NCI-H2107 (cell line): ENCODE measurements at regions not wholly inside any gene's neighbourhood (a gene's known extent, or its start where the extent isn't known, plus 50 kb on each side); places are given as distances from the start of the nearest gene placed in this dataset.
"Not testable (repeated sequence)": the region's sequence is repeated elsewhere in the genome, so short reads cannot be mapped to it uniquely, and the experiment has no call there.

ENCODE experiments used
- DNase-seq: peaks from one replicate; lab custom pipeline; 2025; lab: John Stamatoyannopoulos, UW

DNA sequence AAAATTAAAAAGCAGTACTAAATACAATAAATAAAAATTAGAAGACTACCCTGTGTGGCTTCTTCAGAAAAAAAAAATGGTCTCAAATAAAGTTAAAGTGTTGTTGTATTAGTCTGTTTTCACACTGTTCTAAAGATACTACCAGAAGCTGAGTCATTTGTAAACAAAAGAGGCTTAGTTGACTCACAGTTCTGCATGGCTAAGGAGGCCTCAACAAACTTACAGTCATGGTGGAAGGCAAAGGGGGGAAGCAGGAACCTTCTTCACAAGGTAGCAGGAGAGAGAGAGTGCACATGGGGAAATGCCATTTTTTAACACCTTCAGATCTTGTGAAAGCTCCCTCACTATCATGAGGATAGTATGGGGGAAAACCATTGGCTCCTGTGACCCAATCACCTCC is 612.8 kb downstream of the RNF144A start:
- no peak for DNase-seq

DNA sequence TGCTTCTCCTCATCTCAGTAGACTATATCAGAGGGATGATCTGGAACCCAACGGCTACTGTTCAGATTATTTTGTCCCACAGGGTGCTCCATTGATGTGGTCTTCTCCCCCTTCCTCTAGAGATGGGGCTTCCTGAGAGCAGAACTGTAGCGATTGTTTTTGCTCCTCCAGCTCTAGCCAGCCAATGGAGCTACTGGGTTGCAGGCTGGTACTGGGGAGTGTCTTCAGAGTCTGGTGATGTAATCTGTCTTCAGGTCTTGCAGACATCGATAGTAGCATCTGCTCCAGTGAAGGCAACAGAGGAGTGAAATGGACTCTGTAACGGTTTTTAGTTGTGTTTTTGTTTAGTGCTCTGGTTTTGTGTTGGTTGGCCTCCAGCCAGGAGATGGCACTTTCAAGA is 621.9 kb downstream of the RNF144A start:
- DNase-seq: no peak

DNA sequence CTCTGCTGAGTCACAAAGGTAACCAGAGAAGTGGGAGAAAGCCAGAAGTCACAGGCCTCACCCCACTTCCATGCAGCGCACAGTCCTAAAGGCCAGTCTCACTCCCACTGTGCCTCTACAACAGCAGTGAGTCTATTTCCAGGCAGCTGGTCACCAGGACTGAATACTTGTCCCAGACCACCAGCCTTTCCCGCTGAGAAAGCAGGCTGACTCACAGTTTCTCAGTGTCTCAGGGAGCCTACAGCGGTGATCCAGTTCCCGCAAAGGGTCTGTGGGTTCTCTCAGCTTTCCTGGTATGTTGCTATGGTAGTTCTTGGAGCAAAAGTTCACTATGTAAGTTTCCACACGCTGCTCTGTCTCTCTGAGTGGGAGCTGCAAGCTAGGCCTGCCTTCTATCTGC is 622.5 kb downstream of the RNF144A start:
- DNase-seq: peak; percentile 14

DNA sequence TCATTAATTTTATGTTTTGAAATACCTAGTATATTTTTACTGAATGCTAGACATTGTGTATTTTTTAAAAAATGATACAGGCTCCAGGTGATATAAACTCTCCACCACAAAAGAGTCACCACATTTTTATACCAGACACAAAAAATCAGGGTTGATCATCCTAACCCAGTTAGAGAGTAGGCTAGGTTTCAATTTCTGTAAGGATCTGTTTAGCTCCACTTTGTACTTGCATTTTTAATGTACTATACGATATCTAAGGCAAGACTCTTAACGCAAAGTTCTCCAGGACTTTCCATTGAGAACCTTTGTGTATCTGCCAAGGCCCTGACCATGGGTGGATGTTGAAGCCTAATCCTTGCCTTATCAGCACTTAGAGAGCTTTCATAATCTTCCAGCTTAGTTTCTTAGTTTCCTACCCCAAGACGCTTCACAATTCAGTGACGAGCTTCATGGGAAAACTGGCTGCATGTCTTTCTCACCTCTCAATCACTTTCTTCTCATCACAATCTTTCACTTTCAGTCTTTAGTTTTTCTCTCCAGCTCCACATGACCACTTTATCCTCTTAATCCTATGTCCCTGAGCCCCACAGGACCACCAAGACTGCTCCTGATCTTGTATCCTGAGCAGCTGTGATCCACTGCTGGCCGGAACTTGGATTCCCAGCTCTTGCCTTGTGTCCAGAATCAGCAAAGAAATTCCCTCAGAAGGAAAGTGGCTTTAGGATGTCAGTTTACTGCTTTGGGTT is 635.8 kb downstream of the RNF144A start:
- DNase-seq: no peak

DNA sequence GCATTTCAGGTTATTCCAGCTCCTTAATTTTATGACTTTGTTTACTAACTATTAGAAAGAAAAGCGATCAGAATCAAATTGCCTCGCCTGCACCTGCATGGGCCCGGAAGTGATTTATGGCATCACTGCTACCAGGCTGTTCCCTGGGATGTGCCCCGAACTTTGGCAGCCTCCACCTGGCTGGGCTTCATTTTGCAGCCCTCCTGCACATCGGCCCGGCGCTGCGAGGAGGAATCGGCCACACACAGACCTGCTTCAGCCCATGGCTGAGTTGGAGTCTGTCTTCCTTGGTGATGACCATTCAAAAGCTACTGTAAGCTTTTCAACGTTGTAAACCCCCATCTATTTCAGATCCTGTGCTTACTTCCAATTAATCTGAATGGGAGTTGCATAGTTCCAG is 638.0 kb downstream of the RNF144A start:
- DNase-seq: no peak

DNA sequence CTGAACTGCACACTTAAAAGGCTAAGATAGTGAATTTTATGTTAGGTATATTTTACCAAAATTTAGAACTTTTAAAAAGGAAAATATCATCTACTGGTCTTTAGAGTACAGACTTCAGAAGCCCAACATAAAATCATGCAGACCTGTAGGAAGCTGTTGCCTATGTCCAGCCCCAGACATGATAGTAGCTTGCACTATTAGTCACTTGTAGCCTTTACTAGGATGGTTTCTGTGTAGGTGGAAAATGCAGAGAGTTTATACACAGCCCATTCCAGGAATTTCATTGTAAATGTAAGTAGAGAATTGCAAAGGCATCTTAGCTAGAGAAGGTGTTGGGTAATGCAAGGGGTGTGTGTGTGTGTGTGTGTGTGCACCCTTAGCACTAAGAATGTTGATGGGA is 640.2 kb downstream of the RNF144A start:
- no peak for DNase-seq

DNA sequence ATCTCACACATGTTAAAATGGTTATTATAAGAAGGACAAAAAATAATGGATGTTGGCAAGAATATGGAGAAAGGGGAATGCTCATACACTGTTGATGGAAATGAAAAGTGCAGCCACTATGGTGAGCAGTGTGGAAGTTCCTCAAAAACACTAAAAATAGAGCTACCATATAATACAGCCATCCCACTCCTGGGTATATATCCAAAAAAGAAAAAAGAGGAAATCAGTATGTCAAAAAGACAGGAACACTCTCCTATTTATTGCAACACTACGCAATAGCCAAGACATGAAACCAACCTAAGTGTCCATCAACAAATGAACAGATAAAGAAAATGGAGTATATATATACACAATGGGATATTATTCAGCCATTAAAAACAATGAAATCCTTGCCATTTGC is 642.6 kb downstream of the RNF144A start:
- DNase-seq: no peak

DNA sequence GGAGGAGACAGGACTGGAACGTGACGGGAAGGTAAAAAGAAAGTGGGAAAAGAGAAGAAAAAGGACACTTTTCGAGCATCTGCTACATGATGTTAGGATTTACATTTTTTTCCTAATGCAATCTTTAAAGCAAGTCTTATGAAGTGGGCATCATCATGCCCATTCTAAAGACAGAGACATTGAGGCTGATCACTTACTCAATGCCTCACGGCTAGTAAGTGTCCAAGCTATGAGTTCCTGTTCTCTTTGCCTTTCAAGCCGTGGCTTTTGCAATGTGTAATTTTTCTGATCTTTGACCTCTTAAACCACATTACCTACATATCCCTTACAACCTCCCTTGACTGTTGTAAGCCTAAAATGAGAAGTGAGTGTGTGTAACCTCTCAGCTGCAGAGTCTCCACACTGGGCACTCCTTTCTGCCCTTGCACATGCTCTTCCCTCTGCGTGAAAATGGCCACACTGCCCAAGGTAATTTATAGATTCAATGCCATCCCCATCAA is 649.2 kb downstream of the RNF144A start:
- DNase-seq: no peak

DNA sequence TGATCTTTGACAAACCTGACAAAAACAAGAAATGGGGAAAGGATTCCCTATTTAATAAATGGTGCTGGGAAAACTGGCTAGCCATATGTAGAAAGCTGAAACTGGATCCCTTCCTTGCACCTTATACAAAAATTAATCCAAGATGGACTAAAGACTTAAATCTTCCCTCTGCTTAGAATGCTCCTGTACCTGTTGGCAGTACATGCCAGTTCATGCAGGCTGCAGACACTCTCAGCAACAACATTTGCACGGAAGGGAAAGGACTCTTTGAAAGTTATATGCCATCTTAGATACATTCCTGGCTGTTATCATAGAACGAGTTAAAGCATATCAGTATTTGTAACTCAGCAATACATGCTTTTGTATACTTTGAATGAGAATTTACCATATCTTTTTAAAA is 649.9 kb downstream of the RNF144A start:
- DNase-seq: not testable (repeated sequence)

DNA sequence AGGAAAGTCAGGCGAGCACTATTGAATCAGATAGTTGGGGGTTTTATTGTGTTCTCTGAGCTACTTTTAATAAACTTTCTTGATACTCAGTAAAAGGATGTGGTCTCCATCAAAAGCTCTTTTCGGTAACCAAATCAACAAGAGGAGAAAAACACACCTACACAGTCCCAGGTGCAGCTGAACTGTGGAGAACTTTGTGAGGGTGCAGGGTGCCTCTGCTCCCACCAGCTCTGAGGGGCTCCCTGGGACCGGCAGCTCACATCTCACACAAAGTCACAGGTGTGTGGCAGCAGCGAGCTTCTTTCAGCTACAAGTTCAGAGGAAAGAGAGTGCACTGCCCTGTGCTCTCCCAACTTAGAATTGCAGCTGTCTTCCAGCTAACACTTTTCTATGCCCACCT is 650.4 kb downstream of the RNF144A start:
- no peak for DNase-seq

DNA sequence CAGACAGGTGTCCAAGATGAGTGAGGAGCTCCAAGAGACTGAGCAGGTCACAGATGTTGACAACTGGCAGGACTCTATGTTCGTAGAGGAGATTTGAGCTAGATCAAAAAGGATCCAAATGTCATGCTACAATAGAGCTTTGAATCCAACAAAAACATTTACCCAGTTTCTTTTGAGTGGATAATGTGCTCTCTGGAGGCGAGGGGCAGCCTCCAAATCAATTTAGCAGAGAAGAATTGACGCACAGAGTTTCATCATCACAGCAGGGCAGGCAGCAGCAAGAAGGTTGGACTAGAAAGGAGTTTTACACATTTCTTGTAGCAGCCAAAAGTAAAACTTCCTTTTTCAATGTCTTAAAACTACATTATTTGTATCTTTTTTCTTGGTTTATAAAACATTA is 653.0 kb downstream of the RNF144A start:
- DNase-seq: no peak

DNA sequence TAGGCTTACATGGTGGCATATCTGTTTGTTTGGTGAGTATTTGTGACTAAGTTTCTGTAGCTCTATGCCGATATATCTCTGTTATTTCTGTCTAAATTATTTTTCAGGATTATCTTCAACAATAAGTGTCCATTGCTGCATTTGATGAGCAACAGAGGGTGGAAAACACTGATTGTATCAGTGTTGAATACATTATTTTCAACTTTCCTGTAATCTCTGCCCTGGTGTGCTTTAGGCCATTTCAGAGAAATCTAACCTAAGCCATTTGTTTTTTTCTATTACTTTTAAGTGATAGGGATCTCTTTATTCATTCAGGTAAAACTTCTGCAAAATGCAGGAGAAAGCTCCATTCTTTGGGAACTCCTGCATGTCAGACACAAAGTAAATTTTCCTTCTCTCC is 654.5 kb downstream of the RNF144A start:
- no peak for DNase-seq

DNA sequence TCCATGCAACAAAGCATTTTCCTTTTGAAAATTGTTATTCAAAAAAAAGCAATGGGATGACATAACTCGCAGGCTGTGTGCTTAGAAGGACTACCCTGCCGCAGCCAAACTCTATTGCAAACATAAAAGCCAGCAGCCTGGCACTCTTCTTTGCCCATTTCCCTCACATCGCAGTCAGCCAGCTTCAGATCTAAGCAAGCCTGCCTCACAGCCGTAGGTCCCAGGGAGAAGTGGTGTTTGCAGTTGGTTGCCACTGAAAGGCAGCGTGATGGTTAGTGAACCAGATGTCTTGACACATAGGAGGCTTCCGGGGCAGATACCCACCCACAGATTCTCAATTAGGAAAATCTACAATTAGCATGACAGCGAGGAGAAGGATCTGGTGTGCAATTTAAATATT is 655.2 kb downstream of the RNF144A start:
- DNase-seq: peak; percentile 20

DNA sequence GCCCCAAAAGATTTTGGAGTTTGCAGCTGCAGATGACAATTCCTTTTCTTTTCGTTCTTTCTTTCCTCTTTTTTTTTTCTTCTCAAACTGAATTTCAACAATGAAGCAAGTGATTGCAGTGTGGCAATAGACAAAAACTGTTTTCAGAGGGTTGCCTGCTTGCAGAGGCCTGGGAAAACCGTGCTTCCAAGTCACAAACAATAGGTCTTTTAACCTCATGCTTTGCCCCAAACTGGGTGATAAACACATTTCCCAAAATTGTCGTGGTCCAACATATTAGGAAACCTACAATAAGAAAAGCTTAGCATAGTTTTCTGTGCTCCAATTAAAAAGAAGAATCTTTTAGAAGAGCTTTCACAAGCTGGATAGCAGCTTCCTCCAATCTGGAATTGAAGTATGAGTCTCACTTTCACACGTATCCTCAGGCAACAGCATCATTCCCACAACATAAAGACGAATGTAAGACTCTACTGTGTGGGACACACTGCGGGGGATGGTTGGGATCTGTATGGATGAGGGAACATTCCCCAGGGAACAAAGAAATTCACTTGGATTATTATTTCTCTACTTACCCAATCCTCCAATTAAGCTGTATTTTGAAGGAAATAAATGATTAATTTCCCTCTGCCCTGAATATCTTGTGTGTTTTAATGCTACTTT is 656.1 kb downstream of the RNF144A start:
- no peak for DNase-seq

DNA sequence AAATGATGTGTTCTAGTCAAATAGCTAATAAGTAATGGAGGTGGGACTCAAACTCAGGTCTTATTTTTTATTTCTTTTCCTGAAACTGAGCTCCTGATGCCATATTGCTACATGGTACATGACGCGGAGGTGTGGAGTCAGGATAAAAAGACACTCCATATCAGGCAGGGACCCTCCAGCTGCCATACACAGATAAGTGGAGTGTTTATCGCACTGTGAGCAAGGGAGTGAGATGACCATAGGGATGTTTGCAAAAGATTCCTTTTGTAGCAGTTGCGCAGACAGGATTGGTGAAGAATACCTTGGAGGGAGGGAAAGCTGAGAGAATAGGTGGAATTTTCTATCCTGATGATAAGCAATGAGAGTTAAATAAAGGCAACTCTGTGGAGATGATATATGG is 657.2 kb downstream of the RNF144A start:
- DNase-seq: no peak

DNA sequence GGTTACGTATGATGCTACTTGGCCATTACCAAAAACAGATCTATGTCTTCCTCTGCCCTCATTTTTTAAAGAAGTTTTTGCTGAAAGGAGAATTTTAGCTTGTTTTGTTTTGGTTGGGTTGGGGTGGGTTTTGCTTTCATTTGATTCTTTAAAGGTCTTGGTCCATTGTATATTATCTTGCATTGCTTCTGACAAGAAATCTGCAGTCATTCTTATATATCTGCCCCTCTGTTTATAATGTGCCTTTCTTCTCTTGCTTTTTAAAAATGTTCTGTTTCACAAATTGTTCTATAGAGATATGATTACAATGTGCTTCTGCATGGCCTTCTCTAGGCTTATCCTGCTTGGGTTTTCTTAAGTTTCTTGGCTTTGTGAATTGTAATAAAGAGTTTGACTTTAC is 660.6 kb downstream of the RNF144A start:
- no peak for DNase-seq

DNA sequence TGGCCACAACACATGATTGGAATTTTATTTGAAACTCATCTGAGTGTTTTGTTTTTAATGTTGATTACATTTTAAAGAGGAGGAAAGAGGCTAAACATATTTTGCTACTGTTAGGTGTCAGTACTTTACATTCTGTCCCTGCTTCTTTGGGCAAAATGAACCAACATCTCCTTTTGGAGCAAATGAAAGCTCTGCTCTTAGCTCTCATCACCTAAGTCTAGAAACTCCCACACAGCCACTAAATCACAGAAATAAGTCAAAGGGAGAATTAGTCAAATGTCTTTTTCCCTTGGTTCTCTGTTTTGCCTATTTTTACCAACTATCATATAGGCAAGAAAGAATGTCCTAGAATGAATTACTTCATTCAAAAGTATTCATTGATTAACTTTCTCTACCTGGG is 666.8 kb downstream of the RNF144A start:
- DNase-seq: no peak

DNA sequence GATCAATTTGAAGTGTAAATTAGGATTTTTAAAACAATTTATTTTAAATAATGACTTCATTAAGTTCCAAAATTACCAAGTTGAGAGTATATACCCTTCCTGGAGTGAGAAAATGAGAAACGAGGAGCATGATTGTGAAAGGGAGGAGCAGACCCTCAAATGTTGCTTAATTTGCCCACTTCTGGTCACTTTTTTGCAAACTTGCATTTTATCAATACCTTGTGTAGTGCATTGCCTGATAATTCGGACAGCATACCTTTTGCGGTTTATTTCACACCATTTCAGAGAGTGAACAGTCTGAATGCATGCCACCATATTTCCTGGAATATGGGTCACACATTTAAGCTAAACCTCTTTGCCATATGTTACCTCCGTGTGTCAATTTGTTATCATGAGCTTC is 669.7 kb downstream of the RNF144A start:
- DNase-seq: no peak

DNA sequence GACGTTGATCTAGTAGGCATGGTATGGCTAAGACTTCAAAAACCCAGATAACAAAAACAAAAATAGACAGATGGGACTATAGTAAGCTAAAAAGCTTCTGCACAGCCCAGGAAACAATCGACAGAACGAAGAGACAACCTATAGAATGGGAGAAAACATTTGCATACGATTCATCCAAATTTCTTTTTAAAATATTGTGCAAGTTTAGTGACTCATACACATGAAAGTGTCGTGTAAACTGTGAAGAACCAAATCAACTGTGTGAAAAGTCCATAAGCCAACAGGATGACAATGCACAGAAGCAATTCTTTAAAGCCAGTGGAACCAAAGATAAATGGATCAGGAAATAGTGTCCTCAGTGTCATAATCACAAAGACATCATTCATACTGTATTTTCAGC is 671.1 kb downstream of the RNF144A start:
- DNase-seq: no peak

DNA sequence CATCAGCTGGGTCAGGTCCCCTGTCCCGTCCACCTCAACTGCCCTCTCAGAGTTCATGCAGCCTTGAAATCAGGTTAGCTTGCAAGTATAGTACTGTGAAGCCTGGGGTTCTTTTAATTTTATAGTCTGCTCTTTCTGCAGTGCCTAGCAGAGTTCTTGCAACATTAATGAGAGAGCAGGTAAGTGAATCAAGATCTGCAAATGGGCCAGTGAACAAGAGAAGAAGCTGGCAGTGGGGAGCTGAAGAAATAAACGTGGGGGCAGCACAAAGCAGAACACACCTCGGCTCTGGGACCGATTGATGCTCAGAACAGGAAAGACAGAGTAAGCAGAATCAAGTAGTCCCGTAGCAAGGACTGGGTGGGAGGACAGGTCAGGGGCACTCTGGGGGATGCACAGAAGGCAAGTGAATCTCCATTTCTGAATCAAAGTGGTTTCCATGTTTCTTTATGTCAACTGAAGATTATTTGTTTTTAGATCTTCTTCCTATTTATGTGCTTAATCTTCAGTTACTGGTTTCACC is 675.5 kb downstream of the RNF144A start:
- no peak for DNase-seq

DNA sequence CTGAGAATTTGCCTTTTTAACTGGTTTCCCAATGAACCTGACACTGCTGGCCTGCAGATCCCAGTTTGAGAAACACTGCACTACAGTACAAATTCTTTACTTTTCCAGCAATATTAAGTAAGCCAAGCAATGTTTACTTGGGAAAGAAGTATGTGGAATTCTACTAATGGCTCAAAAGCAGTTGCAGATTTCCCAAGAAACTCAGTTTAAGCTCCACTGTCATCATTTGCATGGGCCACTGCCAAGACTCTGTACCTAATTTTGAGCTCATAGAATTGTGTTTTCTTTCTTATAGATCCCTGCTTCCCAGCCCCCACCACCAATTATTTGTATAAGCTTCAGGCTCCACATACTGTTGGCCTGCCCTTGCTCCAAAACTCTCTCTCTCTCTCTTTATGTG is 676.1 kb downstream of the RNF144A start:
- no peak for DNase-seq

DNA sequence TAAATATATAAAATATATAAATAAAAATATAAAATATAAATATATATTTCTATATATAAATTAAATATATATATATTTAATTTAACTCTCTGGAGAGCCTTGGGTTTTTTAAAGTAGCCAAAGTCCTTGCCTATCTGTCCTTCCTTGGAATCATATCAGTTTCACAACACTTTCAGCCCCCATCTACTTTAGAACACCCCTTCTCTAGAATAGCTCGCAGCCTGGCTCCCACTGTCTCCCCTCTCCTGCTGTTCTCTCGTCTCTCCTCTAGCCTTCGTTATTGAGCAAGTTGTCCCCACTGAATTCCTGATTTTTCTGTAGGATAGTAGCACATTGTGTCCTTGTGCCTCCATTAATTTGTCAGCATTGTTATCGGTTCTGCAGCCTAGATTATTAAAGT is 677.0 kb downstream of the RNF144A start:
- no peak for DNase-seq

DNA sequence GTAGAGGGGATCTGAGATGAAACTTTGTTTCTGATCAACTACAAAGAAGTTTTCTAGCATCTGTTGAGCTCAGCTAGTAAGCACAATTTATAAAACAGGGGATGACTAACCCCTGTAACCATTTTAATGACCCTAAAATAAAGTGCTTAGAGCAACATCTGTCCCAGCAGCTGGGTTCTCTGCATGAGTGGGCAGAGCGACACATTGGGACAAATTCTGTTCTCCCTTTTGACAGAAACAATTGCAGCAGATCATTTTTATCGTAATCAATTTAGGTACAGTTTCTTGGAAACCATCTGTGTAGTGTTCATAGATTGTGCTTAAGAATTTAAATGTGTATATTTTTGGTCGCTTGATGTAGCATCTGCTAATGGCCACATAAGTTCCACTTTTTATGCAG is 678.0 kb downstream of the RNF144A start:
- no peak for DNase-seq

DNA sequence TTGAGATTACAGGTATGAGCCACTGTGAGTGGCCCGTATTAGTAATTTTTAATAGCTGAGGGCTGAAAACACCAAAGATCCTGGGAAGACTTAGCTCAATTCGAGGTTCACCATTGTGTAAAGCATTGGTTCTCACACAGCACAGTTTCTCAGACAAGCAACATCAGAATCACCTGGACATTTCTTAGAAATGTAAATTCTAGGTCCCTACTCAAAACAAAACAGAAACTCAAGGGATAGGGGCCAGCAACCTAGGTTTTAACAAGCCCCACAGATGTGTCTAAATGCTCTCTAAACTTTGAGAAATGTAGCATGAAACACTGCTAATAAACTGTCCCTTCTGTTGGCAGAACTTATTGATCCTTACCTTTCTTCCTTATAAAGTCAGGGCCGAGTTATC is 681.2 kb downstream of the RNF144A start:
- no peak for DNase-seq
